ENCODE measurements at regions not wholly inside any gene's neighbourhood (a gene's known extent, or its start where the extent isn't known, plus 50 kb on each side); places are given as distances from the start of the nearest gene placed in this dataset.

GRCh38 chr16:85461814-85462713 lies 151.1 kb upstream of the GSE1 start:
- no peak for TF ChIP-seq REST (IDR thresholded peaks at IDR 0.05; ENCODE audit: insufficient read depth in 1 of 2, low read depth in 2 of 2, low read length in 2 of 2)
- TF ChIP-seq POLR2AphosphoS5 (IDR thresholded peaks at IDR 0.05; ENCODE audit: low read depth, low read length), result no peak
